EH (cell line): ENCODE measurements at regions not wholly inside any gene's neighbourhood (a gene's known extent, or its start where the extent isn't known, plus 50 kb on each side); places are given as distances from the start of the nearest gene placed in this dataset.
"Not testable (repeated sequence)": the region's sequence is repeated elsewhere in the genome, so short reads cannot be mapped to it uniquely, and the experiment has no call there.

ENCODE experiments used
- DNase-seq: peaks from one replicate; pipeline ENCODE4 v3.0.0-alpha.2; 2015; ENCODE audit warnings: low read depth

GRCh38 chr12:68425998-68426397 is 93.8 kb upstream of the MDM1 start:
- DNase-seq, result peak; percentile 92

GRCh38 chr12:68428211-68428610 is 96.0 kb upstream of the MDM1 start:
- DNase-seq, result peak; percentile 59

DNA sequence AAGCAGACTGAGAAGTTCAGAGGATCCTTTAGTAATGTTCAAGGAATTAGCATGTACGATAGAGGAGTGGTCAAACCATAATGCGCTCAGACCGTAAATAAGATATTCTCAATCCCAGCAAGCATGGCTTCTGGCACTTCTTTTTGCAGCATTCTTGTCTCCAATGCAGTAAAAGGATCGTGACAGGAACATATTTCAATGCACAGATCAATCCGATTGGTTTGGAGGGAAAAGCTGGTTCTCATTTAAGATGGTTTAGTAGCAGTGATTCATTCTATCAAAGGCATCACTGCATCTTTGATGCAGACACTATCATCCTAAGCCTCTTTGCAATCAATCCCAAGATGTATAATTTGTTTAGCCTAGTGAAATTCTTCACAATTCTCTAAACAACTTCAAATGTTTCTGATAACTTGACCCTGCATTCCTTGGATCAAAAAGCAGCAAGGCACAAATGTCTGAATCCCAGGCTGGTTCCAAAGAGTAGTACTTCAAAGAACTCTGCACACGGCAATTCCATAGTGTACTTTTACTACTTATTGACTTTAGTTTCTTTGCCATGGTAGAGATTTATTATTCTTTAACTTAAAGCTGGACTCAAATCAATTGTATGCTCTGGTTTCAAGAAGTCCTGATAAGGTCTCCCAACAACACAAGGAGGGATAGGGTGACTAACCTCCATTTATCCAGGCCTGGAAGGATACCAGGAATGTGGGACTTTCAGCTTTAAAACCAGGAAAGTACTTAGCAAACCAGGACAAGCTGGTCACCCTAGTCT is 96.8 kb upstream of the MDM1 start:
- peak; percentile 81 for DNase-seq

DNA sequence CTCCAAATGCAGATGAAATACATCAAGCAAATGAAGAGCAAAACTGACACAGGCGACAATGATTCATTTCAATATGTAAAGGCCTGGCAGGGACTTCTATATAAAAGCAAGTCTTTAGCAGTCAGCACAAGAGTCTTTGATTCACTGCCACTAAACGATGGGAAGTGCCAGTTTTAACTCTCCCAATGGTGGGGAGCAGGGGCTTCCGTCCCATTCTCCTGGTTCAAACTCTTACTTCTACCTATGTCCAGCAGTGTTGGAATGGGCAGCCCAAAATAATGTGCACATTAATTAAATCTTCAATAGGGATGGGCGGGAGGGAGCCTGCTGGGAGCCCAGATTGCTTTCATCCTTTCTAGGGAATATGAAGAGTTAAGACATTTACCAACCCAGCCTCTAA is 97.5 kb upstream of the MDM1 start:
- no peak for DNase-seq

- DNase-seq, result no peak
Observed at GRCh38 chr12:68431786-68432185, 99.6 kb upstream of the MDM1 start.

GRCh38 chr12:68432622-68433021 is 100.5 kb upstream of the MDM1 start:
- DNase-seq, result peak; percentile 47

GRCh38 chr12:68434391-68435298 is 102.5 kb upstream of the MDM1 start:
- no peak for DNase-seq

DNA sequence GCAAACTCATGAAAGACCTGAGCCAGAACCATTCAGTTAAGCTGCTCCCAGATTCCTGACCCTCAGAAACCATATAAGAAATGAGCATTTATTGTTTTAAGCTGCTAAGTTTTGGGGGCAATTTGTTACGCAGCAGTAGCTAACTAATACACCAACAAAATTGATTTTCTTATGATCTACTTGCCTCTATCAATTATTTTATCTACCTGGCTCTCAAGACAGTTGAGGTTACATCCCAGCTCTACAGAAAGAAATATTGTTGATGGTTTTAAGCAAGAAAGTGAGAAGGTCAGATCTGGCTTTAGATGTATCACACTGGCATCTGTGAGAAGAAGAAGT is 103.1 kb upstream of the MDM1 start:
- DNase-seq, result no peak

DNA sequence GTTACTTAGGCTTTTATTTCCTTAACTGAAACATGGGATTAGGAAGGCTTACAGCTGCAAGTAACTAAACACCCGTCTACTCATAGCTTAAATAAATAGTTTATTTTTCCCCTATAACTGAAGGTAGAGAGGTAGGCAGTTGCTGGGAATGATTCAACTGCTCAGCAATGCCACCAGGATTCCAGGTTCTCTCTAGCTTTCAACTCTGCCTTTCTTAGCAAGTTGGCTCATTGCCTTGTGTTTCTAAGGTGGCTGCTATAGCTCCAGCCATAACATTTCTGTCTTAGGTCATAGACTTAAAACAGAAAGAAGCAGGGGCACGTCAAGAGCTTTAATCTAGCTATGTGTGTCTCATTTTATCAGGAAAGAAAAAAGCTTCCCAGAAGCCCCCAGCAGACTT is 103.7 kb upstream of the MDM1 start:
- peak; percentile 17 for DNase-seq

DNA sequence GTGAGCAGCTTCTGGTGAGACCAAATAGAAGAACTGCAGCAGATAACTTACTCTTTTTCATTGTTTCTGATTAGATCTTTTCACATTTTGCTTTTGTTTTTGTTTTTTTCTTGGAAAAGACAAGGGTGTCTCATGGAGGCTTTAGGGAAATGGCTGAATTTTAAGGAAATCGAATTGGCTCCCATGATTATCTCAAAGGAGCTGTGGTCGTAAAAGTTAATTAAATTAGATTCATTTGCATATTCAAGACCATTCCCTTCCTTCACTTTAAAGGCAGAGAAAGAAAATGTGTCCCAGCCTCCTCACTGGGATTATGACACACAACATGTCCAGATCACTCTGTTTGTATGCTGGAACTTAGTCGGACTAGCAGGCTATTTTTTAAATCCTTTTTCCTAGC is 106.4 kb upstream of the MDM1 start:
- no peak for DNase-seq

GRCh38 chr12:68439368-68440045 is 107.3 kb upstream of the MDM1 start:
- DNase-seq, result peak; percentile 6

- peak; percentile 69 for DNase-seq
Observed at GRCh38 chr12:68440068-68440581, 108.0 kb upstream of the MDM1 start.

- no peak for DNase-seq
Observed at GRCh38 chr12:68441167-68441566, 109.0 kb upstream of the MDM1 start.

GRCh38 chr12:68442353-68442972 is 110.3 kb upstream of the MDM1 start:
- DNase-seq, result not testable (repeated sequence)

DNA sequence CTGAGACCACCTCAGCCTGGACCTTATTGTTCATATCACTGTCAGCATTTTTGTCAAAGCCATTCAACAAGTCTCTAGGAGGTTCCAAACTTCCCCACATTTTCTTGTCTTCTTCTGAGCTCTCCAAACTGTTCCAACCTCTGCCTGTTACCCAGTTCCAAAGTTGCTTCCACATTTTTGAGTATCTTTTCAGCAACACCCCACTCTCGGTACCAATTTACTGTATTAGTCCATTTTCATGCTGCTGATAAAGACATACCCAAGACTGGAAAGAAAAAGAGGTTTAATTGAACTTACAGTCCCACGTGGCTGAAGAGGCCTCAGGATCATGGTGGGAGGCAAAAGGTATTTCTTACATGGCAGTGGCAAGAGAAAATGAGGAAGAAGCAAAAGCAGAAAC is 111.5 kb upstream of the MDM1 start:
- DNase-seq, result not testable (repeated sequence)

DNA sequence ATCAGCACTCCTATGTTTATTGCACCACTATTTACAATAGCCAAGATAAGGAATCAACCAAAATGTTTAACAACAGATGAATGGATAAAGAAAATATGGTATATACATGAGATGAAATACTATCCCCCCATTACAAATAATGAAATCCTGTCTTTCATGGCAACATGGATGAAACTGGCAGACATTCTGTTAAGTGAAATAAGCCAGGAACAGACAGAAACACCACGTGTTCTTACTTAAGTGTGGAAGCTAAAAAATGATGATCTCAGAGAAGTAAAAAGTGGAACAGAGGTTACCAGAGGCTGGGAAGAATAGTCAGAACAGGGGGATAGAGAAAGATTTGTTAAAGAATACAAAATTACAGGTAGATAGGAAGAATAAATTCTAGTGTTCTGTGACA is 113.7 kb upstream of the MDM1 start:
- no peak for DNase-seq

DNA sequence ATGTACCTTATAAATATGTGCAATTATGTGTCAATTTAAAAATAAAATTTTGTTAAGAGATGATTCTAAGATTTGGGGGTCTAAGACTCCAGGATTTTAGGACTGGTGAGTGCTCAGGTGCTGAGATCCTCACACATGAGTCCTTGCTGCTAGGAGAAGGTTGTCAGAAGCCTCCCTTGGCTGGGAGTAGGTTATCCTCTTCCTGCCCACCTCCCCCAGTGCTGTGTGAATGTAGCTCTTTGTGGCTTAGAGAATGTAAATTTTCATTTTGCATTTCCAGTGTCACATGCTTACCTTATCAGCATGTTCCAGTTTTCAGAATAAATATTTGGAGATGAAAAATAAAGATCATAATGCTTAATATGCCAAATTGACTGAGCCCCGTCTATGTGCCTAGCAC is 114.2 kb upstream of the MDM1 start:
- DNase-seq, result no peak

DNA sequence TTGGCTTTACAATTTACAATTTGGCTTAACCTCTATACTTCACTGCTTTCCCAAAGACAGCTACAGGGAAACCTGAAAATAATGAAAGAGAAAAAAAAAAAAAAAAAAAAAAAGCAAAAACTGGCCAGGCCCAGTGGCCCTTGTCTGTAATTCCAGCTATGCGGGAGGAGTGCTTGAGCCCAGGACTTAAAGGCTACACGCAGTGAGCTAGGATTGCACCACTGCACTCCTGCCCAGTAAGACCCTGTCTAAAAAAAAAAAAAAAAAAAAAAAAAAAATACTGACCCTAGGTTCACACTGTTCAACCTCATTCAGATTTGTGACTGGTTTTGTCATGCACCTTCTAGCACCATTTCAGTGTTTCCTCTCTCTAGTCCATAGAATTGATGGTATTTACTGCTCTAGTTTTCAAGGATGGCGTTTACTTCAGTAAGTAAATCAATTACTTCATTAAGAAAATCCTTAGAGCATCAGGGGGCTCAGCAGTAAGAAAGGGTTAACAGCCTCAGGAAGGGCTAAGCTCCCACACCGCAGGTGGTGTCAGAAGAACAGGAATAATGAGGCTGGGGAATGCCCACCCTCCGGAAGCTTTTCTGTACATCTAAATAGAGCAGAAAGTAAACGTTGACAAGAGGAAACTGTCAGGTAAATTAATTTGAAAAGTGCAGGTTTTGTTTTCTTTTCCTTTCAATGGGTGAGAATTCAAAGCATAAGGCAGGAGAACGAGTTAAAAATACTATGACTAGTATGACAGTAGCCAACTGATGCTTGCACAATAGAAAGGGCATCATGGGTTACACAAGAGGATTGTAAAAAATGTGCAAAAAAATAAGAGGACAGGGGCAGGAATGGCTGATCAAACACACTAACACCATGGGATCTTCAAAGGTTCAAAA is 115.0 kb upstream of the MDM1 start:
- peak; percentile 30 for DNase-seq

DNA sequence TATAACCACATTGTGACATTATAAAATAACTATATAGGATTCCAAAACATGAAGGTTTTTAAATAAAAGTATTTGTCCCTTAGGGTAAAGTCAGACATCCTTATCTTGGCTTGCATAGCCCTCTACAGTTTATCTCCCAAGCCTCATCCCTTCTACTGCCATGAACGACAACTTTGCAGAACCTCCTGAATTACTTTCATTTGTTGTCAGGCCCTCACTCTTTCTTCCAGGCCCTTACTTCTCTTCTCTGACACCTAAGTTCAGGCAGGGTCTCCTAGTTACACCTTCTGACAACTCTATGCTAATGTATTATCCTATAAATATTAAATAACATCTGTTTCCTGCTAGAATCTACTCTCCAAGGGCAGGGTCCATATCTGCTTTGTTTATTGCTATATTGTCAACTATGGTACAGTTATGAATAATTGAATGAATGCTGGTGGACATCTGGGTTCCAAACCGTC is 115.7 kb upstream of the MDM1 start:
- DNase-seq, result no peak

DNA sequence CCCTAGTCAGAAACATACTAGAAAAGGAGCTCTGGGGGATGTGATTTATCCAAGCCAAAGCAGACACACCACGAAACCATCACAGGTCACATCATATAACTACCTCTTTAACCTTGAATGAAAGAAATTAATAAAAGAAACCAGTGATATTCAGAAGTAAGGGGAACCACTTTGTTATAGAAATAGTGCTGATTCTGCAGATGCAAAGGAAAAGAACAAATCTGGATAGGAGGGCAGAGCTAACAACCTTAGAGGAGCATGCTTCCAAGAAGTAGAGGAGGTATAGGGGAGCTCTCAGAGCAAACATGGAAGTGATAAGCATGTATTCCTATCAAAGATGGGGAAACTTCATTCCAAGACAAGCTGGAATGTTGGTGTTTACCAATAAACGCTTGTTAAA is 117.0 kb upstream of the MDM1 start:
- no peak for DNase-seq

DNA sequence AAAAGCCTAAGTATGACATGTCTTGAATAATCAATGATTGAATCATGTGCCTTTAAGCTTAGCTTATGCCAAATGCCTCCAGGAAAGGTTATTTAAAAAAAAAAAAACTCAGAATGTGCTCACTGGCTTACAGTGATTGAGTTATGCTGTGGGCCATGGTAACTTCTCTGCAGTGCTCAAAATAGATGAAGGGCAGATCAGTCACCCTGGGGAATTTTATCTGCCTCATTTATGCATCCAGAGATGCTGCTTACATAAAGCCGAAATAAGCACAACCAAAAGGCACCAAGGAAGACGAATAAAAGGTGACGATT is 118.7 kb upstream of the MDM1 start:
- no peak for DNase-seq
